A549 (cell line): ENCODE measurements at regions not wholly inside any gene's neighbourhood (a gene's known extent, or its start where the extent isn't known, plus 50 kb on each side); places are given as distances from the start of the nearest gene placed in this dataset.

Source experiments
- CHD2 ChIP-seq: fragments of 150-350 bp; IDR thresholded peaks from 2 replicates; pipeline ENCODE4 v1.6.1; 2014; ENCODE audit warnings: low read length; ENCODE audit not compliant: partially characterized antibody
- CTCF ChIP-seq: fragments of >200 bp; sonication (Bioruptor Twin); formaldehyde crosslinking; IDR thresholded peaks from 3 replicates; pipeline ENCODE4 v1.5.1; 2016
- JUN ChIP-seq, 2 experiments: fragments of >200 bp; sonication (Bioruptor Twin); formaldehyde crosslinking; IDR thresholded peaks; 2 replicates in 1 of 2; 3 replicates in 1 of 2; pipeline ENCODE4 v1.6.1; 2016 to 2017
- MAX ChIP-seq: IDR thresholded peaks from 2 replicates; pipeline ENCODE4 v1.6.1; 2012
- NR3C1 ChIP-seq: fragments of >200 bp; sonication (Bioruptor Twin); formaldehyde crosslinking; IDR thresholded peaks from 3 replicates; pipeline ENCODE4 v1.6.1; 2017
- POLR2A ChIP-seq: IDR thresholded peaks from 2 replicates; pipeline ENCODE4 v1.6.1; 2012; ENCODE audit warnings: mild to moderate bottlenecking, low read length
- RCOR1 ChIP-seq: fragments of 150-350 bp; IDR thresholded peaks from 2 replicates; pipeline ENCODE4 v1.6.1; 2014; ENCODE audit warnings: antibody characterized with exemption, low read length, low read depth

GRCh38 chr3:124636101-124636862 lies 94.0 kb upstream of the UMPS start:
- no peak for TF ChIP-seq NR3C1
- TF ChIP-seq JUN (IDR thresholded peaks at IDR 0.05): no peak
- no peak for TF ChIP-seq RCOR1
- TF ChIP-seq CTCF: no peak
- no peak for TF ChIP-seq POLR2A
- TF ChIP-seq CHD2: no peak
- TF ChIP-seq MAX: no peak
